ENCODE measurements at regions not wholly inside any gene's neighbourhood (a gene's known extent, or its start where the extent isn't known, plus 50 kb on each side); places are given as distances from the start of the nearest gene placed in this dataset.
"Not testable (repeated sequence)": the region's sequence is repeated elsewhere in the genome, so short reads cannot be mapped to it uniquely, and the experiment has no call there.

DNA sequence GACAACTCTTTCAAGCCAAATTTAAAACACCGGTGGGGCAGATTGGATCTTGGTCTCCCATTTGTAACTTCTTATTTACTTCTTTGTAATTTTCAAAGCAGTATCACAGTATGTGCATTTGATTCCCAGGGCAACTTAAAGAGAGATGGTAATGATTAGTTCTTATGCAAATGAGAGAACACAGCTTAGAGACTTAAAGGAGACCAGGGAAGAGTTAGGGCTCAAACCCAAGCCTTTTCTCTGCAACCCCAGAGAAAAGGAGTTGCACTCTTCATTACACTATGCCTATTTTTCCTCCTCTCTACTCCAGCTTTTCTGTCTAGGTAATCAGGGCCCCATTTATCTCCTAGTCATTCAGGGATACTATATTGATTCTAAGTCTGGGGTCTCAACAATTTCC is 237.8 kb upstream of the NMUR2 start:
- H3K4me3 Mint-ChIP-seq, result no peak overlapping the region
- no peak overlapping the region for H3K27ac Mint-ChIP-seq
- DNase-seq (no peak), ATAC-seq (ENCODE audit: low read depth in 2 of 2) (no peak)
- no peaks in the 10 kb centered on the region for H3K4me1 Mint-ChIP-seq
- H3K36me3 Mint-ChIP-seq, result no peaks in the 10 kb centered on the region
- no peaks in the 10 kb centered on the region for H3K27me3 Mint-ChIP-seq
- H3K9me3 Mint-ChIP-seq, result peaks cover 0 to 12% (median 0%) of the 10 kb centered on the region in 7 donors

DNA sequence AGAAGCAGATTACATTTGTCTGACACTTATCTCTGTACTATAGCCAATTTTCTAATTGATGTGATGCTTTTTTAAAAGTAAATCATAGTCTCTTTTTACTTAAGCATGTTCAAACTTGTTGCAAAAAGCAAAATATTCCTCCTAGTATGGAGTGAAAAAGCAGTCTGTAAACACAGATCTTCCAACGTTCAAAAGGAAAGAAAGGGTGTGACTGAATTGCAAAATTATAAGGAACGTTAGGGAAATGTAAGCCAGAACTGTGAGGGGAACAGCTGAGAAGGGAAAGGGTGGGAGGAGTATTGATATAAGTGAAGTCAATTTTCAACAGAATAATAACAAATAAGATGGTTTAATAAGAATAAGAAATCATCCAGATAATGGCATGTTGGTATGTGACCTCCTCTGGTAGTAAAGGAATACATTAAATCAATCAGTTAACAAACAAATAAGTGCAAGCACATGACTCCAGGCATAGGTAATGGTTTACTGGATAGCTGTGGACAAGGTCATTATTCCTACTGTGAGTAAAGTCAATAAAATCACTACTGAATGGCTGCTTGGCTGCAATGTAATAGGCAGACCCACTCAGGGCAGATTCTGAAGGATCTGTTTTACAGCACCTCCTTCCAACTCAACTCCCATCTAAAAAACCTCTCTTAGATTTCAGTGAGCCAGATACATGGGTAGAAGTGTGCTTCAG is 239.1 kb upstream of the NMUR2 start:
- no peak overlapping the region for H3K27ac Mint-ChIP-seq
- H3K9me3 Mint-ChIP-seq, result peaks cover 0 to 18% (median 0%) of the 10 kb centered on the region in 7 donors
- H3K36me3 Mint-ChIP-seq, result no peaks in the 10 kb centered on the region
- ATAC-seq (ENCODE audit: low read depth in 2 of 2), result no peak
- no peaks in the 10 kb centered on the region for H3K27me3 Mint-ChIP-seq
- no peak for DNase-seq
- no peak overlapping the region for H3K4me3 Mint-ChIP-seq
- H3K4me1 Mint-ChIP-seq, result no peaks in the 10 kb centered on the region

DNA sequence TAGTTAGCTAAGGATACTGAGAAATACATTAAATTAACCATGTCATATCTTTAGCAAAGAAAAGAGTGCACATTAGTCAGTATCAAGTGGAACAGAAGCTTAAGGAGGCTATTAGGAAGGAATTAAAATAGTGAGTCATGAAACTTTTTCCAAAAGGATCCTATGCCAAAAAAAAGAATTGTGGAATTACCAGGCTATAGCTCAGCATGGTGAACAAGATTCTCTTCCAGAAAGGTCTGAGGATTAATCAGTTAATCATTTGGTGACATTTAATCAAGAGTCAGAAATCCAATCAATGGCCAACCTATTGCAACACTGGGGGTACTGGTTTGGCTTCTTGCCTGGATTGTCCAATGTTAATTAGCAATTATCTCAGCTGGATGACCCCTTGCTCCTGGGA is 244.5 kb upstream of the NMUR2 start:
- ATAC-seq (ENCODE audit: low read depth in 2 of 2), result no peak
- H3K27ac Mint-ChIP-seq, result no peak overlapping the region
- no peaks in the 10 kb centered on the region for H3K36me3 Mint-ChIP-seq
- no peaks in the 10 kb centered on the region for H3K27me3 Mint-ChIP-seq
- no peak overlapping the region for H3K4me3 Mint-ChIP-seq
- DNase-seq, result no peak
- no peaks in the 10 kb centered on the region for H3K4me1 Mint-ChIP-seq
- H3K9me3 Mint-ChIP-seq, result peaks cover 0 to 8% (median 0%) of the 10 kb centered on the region in 7 donors

DNA sequence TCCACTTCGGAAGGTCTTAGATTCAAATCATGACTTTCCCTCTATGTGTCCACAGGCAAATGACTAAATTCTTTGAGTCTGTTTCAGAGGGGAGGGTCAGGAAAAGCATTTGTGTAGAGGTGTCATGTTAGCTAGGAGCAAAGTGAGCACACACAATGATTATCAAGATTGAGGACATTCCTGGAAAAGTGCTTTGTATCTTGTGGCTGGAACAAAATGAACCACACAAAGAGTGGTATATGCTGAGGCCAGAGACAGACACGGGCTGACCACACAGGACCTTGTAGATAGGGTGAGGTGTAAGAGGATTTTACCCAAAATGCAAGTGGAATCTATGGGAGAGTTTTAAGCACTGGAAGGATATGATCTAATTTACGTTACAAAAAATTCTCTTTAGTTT is 245.3 kb upstream of the NMUR2 start:
- Mint-ChIP-seq H3K27ac (no peak overlapping the region), H3K4me1 (no peaks in the 10 kb centered on the region), H3K36me3 (no peaks in the 10 kb centered on the region), H3K4me3 (no peak overlapping the region), H3K9me3 (peaks cover 0 to 8% (median 0%) of the 10 kb centered on the region in 7 donors), H3K27me3 (no peaks in the 10 kb centered on the region)
- no peak for ATAC-seq (ENCODE audit: low read depth in 2 of 2)
- DNase-seq, result no peak

DNA sequence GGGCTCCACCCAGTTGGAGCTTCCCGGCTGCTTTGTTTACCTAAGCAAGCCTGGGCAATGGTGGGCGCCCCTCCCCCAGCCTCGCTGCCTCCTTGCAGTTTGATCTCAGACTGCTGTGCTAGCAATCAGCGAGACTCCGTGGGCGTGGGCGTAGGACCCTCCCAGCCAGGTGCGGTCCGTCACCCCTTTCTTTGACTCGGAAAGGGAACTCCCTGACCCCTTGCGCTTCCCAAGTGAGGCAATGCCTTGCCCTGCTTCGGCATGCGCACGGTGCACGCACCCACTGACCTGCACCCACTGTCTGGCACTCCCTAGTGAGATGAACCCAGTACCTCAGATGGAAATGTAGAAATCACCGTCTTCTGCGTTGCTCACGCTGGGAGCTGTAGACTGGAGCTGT is 254.4 kb upstream of the NMUR2 start:
- ATAC-seq (ENCODE audit: low read depth in 2 of 2); H3K4me3 Mint-ChIP-seq; H3K27me3 Mint-ChIP-seq; H3K36me3 Mint-ChIP-seq; DNase-seq; H3K9me3 Mint-ChIP-seq; H3K4me1 Mint-ChIP-seq; H3K27ac Mint-ChIP-seq: not testable (repeated sequence)

DNA sequence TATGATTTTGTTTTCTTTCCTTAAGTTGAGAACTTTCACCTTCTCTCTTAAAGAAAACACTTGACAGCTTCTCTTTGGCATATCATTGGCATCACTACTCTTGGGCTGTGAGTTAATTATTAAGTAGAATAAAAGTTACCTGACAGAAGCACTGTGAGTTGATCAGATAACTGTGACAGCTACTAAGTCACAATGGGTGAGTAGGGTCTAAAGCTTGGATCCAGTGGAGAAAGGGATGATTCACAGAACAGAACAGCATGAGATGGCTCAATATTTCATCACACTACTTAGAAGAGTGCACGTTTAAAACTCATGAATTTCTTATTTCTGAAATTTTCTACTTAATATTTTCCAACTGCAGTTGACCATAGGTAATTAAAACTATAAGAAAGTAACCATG is 268.5 kb upstream of the NMUR2 start:
- H3K4me3 Mint-ChIP-seq, result no peak overlapping the region
- no peak for ATAC-seq (ENCODE audit: low read depth in 2 of 2)
- H3K27ac Mint-ChIP-seq, result no peak overlapping the region
- peaks cover 0 to 4% (median 0%) of the 10 kb centered on the region in 7 donors for H3K9me3 Mint-ChIP-seq
- H3K4me1 Mint-ChIP-seq, result no peaks in the 10 kb centered on the region
- DNase-seq, result no peak
- H3K27me3 Mint-ChIP-seq, result no peaks in the 10 kb centered on the region
- H3K36me3 Mint-ChIP-seq, result no peaks in the 10 kb centered on the region

DNA sequence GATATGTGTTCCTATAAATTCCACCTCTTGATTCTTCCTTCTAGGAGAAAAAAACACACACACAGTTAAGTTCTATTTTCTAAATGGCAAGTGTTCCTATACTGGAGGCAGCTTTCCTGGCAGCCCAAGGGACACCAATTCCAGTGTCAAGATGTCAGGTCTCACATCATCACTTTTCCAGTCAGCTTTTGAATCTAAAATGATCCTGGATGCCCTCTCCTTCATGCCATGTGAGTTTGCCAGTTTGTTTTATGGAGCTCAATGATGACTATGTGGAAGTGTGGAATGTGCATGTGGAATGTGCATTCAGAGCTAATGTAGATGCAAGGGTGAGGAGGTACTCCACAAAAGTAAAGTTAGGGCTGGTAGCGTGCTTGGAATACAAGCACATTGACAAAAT is 269.3 kb upstream of the NMUR2 start:
- H3K9me3 Mint-ChIP-seq, result peaks cover 0 to 4% (median under 1%) of the 10 kb centered on the region in 7 donors
- no peaks in the 10 kb centered on the region for H3K27me3 Mint-ChIP-seq
- no peak for DNase-seq
- H3K36me3 Mint-ChIP-seq, result no peaks in the 10 kb centered on the region
- no peak overlapping the region for H3K4me3 Mint-ChIP-seq
- no peak overlapping the region for H3K27ac Mint-ChIP-seq
- H3K4me1 Mint-ChIP-seq, result no peaks in the 10 kb centered on the region
- no peak for ATAC-seq (ENCODE audit: low read depth in 2 of 2)

DNA sequence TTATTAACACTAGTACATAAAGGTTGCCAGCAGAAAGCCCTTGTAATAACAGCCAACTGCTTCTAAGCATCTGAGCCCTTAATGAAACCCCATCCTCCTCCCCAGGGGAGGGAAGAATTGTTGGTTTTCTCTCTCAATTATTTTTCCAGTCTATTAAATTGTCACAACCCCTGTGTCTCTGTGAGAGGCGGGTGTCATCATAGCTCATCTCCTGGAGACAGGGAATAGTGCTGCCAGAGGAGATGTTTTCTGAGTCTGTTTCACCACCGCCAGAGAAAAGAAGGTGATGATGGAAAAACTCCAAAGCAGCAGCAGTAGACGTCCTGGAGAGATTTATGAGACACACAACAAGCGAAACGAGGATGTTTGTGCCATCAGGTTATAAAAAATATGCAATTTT is 271.1 kb upstream of the NMUR2 start:
- DNase-seq, result no peak

DNA sequence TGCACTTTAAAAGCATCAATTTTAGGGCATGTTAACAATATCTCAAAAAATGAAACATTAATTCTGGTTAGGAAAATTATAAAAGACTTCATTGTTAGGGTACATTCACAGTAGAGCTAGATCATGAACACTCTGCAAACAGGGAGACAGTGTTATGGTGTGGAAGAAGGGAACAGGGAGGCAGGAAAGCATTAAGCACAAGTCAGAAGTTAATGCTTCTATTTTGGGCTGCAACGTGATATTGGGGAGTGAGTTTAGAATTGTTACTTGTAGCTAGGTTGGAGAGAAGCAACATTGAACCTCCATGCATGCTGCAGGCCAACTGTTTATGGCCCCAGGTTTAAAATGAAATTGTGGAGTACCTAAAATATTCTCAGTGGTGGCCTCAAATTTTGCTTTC is 278.1 kb upstream of the NMUR2 start:
- no peaks in the 10 kb centered on the region for H3K4me1 Mint-ChIP-seq
- DNase-seq, result no peak
- no peak overlapping the region for H3K4me3 Mint-ChIP-seq
- no peak overlapping the region for H3K27ac Mint-ChIP-seq
- ATAC-seq (ENCODE audit: low read depth in 2 of 2), result no peak
- H3K27me3 Mint-ChIP-seq, result no peaks in the 10 kb centered on the region
- H3K9me3 Mint-ChIP-seq, result peaks cover 6 to 25% (median 16%) of the 10 kb centered on the region in 7 donors
- H3K36me3 Mint-ChIP-seq, result no peaks in the 10 kb centered on the region

More for the DNA sequence above, 271.1 kb upstream of the NMUR2 start:
- Mint-ChIP-seq H3K4me1 (no peaks in the 10 kb centered on the region), H3K9me3 (peaks cover 0 to 7% (median 3%) of the 10 kb centered on the region in 7 donors), H3K4me3 (no peak overlapping the region), H3K27ac (no peak overlapping the region), H3K36me3 (no peaks in the 10 kb centered on the region), H3K27me3 (no peaks in the 10 kb centered on the region)
- no peak for ATAC-seq (ENCODE audit: low read depth in 2 of 2)

DNA sequence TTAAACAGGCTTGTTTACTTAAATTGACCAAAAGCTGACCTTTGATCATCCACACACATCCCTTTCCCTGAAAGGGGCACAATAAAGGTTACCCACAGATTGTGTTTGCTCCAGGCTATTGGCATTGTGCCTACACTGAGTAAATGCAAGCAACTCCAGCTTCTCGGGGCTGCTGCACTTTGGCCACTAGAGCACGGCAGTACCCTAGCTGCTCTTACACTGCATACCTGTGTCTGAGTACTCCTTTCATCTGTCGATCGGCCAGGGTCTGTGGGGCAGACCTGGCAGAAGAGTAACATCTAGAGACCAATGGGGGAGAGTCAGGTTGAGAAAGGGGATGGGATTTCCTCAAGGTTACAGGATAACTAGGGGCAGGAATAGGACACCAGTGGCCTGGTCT is 281.9 kb upstream of the NMUR2 start:
- H3K27me3 Mint-ChIP-seq, result no peaks in the 10 kb centered on the region
- H3K27ac Mint-ChIP-seq, result no peak overlapping the region
- no peaks in the 10 kb centered on the region for H3K4me1 Mint-ChIP-seq
- DNase-seq, result no peak
- H3K36me3 Mint-ChIP-seq, result no peaks in the 10 kb centered on the region
- H3K9me3 Mint-ChIP-seq, result peaks cover 4 to 25% (median 13%) of the 10 kb centered on the region in 7 donors
- no peak overlapping the region for H3K4me3 Mint-ChIP-seq
- no peak for ATAC-seq (ENCODE audit: low read depth in 2 of 2)

DNA sequence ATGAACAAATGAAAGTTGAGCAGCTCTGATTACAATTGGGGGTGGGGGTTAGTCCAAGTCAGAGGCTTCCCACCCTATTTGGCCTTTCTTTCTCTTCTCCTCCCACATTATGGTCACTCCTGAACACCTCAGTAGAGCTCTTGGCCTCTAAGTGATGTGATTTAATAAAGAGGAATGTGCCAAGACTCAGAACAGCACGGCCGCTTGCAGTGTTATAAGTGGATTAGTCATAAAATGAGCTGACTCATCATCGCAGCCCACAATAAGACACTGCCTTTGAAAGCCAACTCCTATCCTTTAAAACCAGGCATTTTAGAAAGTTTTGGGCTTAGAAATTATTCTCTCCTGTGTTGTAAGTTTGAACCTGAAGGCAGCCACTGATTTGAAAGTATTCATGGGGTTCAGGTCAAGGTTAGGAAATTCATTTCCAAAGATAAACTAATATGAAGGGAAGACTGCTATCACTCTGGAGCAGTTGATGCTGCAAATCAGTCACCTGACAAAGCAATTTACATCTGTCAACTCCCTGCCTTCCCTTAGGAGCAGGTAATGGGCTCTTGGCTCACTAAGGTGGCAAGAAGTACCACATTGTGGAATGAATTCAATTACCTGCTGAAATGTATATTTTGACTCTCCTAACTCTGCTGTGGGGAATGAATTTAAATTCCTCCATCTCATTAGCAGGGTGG is 283.6 kb upstream of the NMUR2 start:
- peaks cover 5 to 25% (median 13%) of the 10 kb centered on the region in 7 donors for H3K9me3 Mint-ChIP-seq
- no peak for DNase-seq
- H3K4me1 Mint-ChIP-seq, result no peaks in the 10 kb centered on the region
- ATAC-seq (ENCODE audit: low read depth in 2 of 2), result no peak
- H3K36me3 Mint-ChIP-seq, result no peaks in the 10 kb centered on the region
- H3K27ac Mint-ChIP-seq, result no peak overlapping the region
- no peaks in the 10 kb centered on the region for H3K27me3 Mint-ChIP-seq
- H3K4me3 Mint-ChIP-seq, result no peak overlapping the region

DNA sequence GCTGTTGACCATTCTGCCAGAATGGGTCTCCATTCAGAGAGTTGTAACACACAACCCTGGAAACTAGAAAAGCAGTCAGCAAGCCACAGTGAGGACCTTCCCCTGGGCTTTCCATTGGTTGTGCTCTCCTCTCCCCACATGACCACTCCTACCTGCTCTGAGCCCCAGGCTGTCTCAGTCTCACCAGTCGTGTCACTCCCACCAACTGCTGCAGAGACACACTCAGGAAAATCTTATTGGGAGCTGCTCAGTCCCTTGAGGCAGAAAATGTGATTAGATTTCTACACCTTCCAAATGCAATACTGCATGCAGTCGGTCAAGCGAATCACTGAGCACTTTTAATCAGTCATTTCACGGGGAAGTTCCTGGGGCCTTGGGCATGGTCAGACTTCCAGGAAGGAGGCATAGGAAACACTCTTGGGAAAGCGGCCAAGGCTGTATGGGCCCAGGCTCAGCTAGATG is 284.2 kb upstream of the NMUR2 start:
- no peaks in the 10 kb centered on the region for H3K36me3 Mint-ChIP-seq
- no peaks in the 10 kb centered on the region for H3K27me3 Mint-ChIP-seq
- H3K9me3 Mint-ChIP-seq, result peaks cover 5 to 25% (median 13%) of the 10 kb centered on the region in 7 donors
- no peaks in the 10 kb centered on the region for H3K4me1 Mint-ChIP-seq
- DNase-seq (no peak), ATAC-seq (ENCODE audit: low read depth in 2 of 2) (no peak)
- no peak overlapping the region for H3K4me3 Mint-ChIP-seq
- H3K27ac Mint-ChIP-seq, result no peak overlapping the region

DNA sequence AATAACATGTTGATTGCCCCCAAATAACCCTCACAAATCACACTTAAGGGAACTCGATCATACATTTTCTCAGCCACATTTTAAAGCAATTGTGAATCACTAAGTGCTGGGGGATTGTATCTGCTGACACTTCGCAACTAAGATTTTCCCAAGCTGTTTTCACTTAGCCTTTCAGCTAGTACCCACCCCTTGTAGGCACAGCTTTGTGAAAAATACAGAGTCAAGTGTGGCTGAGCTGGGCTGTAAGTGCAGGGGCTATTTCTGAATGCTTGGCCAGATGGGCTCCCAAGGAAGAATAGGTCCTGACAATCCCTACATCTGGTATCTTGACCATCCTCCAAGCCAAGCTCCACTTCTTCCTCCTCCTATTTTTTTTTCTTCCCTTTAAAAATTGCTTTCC is 289.2 kb upstream of the NMUR2 start:
- ATAC-seq (ENCODE audit: low read depth in 2 of 2), result no peak
- no peak overlapping the region for H3K27ac Mint-ChIP-seq

DNA sequence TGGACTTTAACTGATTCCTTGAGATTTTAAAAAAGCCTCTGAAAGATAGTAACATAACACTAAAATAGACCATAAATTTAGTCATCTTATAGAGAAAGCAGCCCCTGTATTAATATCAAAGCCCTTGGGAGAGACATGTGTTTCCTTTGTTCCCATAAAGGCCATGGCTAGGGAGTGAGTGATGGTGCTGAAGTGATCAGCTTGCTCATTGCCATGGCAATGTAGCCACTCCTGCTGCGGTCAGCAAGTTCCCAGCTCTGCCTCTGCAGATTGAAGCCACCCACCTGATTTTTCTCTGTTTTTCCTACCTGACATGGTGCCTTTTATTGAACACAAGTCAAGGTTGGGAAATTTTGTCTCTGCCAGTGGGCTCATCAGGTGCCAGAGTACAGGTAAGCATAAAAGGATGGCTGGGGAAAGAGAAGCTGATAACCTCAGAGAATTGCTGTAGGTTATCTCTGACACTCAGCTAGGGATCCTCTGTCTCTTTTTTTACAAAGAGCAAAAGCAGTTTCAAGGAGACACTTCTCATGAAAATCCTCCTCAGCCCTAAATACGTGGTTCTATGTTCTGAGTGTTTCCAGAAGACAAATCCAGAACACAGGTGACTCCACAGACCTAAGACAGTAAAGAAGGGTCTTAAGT is 296.3 kb upstream of the NMUR2 start:
- no peaks in the 10 kb centered on the region for H3K36me3 Mint-ChIP-seq
- ATAC-seq (ENCODE audit: low read depth in 2 of 2), result no peak
- H3K27ac Mint-ChIP-seq, result no peak overlapping the region
- H3K4me3 Mint-ChIP-seq, result no peak overlapping the region
- peaks cover 0 to 15% (median 4%) of the 10 kb centered on the region in 7 donors for H3K9me3 Mint-ChIP-seq
- no peak for DNase-seq
- no peaks in the 10 kb centered on the region for H3K27me3 Mint-ChIP-seq
- H3K4me1 Mint-ChIP-seq, result no peaks in the 10 kb centered on the region

More for the DNA sequence above, 289.2 kb upstream of the NMUR2 start:
- no peaks in the 10 kb centered on the region for H3K4me1 Mint-ChIP-seq
- peaks cover 0 to 5% (median 4%) of the 10 kb centered on the region in 7 donors for H3K9me3 Mint-ChIP-seq
- no peak for DNase-seq
- H3K36me3 Mint-ChIP-seq, result no peaks in the 10 kb centered on the region
- H3K4me3 Mint-ChIP-seq, result no peak overlapping the region
- H3K27me3 Mint-ChIP-seq, result no peaks in the 10 kb centered on the region

All from naive B cell (primary cell).